Left cardiac atrium (tissue), 4 donors: ENCODE measurements at regions not wholly inside any gene's neighbourhood (a gene's known extent, or its start where the extent isn't known, plus 50 kb on each side); places are given as distances from the start of the nearest gene placed in this dataset.
A peak's percentile ranks its signal among the peaks of the same experiment; 100 is the strongest.

Source experiments
- ATAC-seq, 2 donors: fragments of 200-7000 bp; cut with Tn5 transposase; one replicate each; pipeline ENCODE4 v1.9.1; 2020; ENCODE audit warnings: mild to moderate bottlenecking in 2 of 2, moderate library complexity in 2 of 2
- DNase-seq: peaks from one replicate; pipeline ENCODE4 v3.0.0-alpha.2; 2020
- intact Hi-C, 2 donors: fragments of 100-400 bp; cut with DNase I; formaldehyde crosslinking; loops; one replicate each; pipeline versions ENCODE4 v1.14.1 to v1.15.1; 2022 to 2023
- donor health status: DM: no; HTN: yes; CAD: no.
- donor health status: DM: no; HTN: yes; CAD: no; lungs with severe emphysema.
- donor health status: DM: yes; HTN: yes; CAD: no.
- donor health status: Dilated cardiomyopathy.

GRCh38 chr7:26538216-26538615, 246.6 kb downstream of the SNX10 start:
- DNase-seq = no peak
- intact Hi-C loops = no loop called here
- ATAC-seq = no peak

- ATAC-seq (no peak), DNase-seq (no peak)
- intact Hi-C loops = no loop called here
Observed at GRCh38 chr7:26538689-26539088, 247.0 kb downstream of the SNX10 start.

- intact Hi-C loops = no loop called here
- DNase-seq = no peak
- ATAC-seq = peak in 1 of 2 donors; percentile 50
Observed at GRCh38 chr7:26543340-26543739, 251.7 kb downstream of the SNX10 start.

- DNase-seq (no peak), ATAC-seq (no peak)
- intact Hi-C loops = no loop called here
Observed at GRCh38 chr7:26543951-26544350, 252.3 kb downstream of the SNX10 start.

GRCh38 chr7:26546508-26547053, 254.9 kb downstream of the SNX10 start:
- DNase-seq = no peak
- intact Hi-C loops = no loop called here
- no peak for ATAC-seq

- ATAC-seq = no peak
- intact Hi-C loops = no loop called here
- DNase-seq = no peak
Observed at GRCh38 chr7:26547156-26547555, 255.5 kb downstream of the SNX10 start.

GRCh38 chr7:26549281-26549944, 257.8 kb downstream of the SNX10 start:
- intact Hi-C loops = no loop called here
- DNase-seq (no peak), ATAC-seq (peak in 1 of 2 donors; percentile 58)

- intact Hi-C loops = no loop called here
- ATAC-seq (no peak), DNase-seq (no peak)
Observed at GRCh38 chr7:26550492-26550891, 258.8 kb downstream of the SNX10 start.

GRCh38 chr7:26551740-26552139, 260.1 kb downstream of the SNX10 start:
- intact Hi-C loops = no loop called here
- ATAC-seq (no peak), DNase-seq (no peak)

GRCh38 chr7:26553128-26553527, 261.5 kb downstream of the SNX10 start:
- intact Hi-C loops = no loop called here
- ATAC-seq (no peak), DNase-seq (no peak)

GRCh38 chr7:26553582-26553981, 261.9 kb downstream of the SNX10 start:
- intact Hi-C loops = no loop called here
- no peak for ATAC-seq

GRCh38 chr7:26554952-26555351, 263.3 kb downstream of the SNX10 start:
- intact Hi-C loops = no loop called here
- ATAC-seq = no peak

More at GRCh38 chr7:26553582-26553981, 261.9 kb downstream of the SNX10 start:
- DNase-seq = no peak

GRCh38 chr7:26556061-26556881, 264.6 kb downstream of the SNX10 start:
- intact Hi-C loops = no loop called here
- peak in 1 of 2 donors; percentile 50 for ATAC-seq
- DNase-seq = no peak

More at GRCh38 chr7:26554952-26555351, 263.3 kb downstream of the SNX10 start:
- DNase-seq = no peak

- ATAC-seq (no peak), DNase-seq (no peak)
- intact Hi-C loops = no loop called here
Observed at GRCh38 chr7:26560526-26561256, 269.0 kb downstream of the SNX10 start.

- DNase-seq = no peak
- intact Hi-C loops = no loop called here
- ATAC-seq = no peak
Observed at GRCh38 chr7:26562841-26563240, 271.2 kb downstream of the SNX10 start.

GRCh38 chr7:26563406-26563805, 271.7 kb downstream of the SNX10 start:
- DNase-seq (no peak), ATAC-seq (no peak)
- intact Hi-C loops = no loop called here

- ATAC-seq (no peak), DNase-seq (no peak)
- intact Hi-C loops = no loop called here
Observed at GRCh38 chr7:26567266-26567665, 275.6 kb downstream of the SNX10 start.

- intact Hi-C loops = no loop called here
- DNase-seq = no peak
- no peak for ATAC-seq
Observed at GRCh38 chr7:26574476-26574875, 282.8 kb downstream of the SNX10 start.

- intact Hi-C loops = no loop called here
- DNase-seq = no peak
- ATAC-seq = no peak
Observed at GRCh38 chr7:26580064-26580591, 284.3 kb downstream of the SKAP2 start.

GRCh38 chr7:26580711-26581110, 283.7 kb downstream of the SKAP2 start:
- DNase-seq (no peak), ATAC-seq (no peak)
- intact Hi-C loops = no loop called here
